ENCODE measurements at regions not wholly inside any gene's neighbourhood (a gene's known extent, or its start where the extent isn't known, plus 50 kb on each side); places are given as distances from the start of the nearest gene placed in this dataset.

GRCh38 chr11:38672445-38672844 is 2074.4 kb upstream of the RAG2 start:
- TF ChIP-seq POLR2A (IDR thresholded peaks at IDR 0.05) (no peak), EP300 (IDR thresholded peaks at IDR 0.05) (no peak)

Data from ovary (tissue), 1 donor.